Endothelial cell (in vitro differentiated cells): ENCODE measurements at regions not wholly inside any gene's neighbourhood (a gene's known extent, or its start where the extent isn't known, plus 50 kb on each side); places are given as distances from the start of the nearest gene placed in this dataset.

Experiments used
- DNase-seq: peaks from one replicate; pipeline ENCODE4 v3.0.0; 2021; ENCODE audit warnings: low spot score
- H3K27ac Mint-ChIP-seq: one replicate; pipeline ENCODE4 v1.8.0; 2021; ENCODE audit warnings: mixed read lengths, inconsistent platforms; ENCODE audit not compliant: unreplicated experiment
- H3K27me3 Mint-ChIP-seq: one replicate; pipeline ENCODE4 v1.8.0; 2021; ENCODE audit warnings: mild to moderate bottlenecking, moderate library complexity, mixed read lengths, inconsistent platforms; ENCODE audit not compliant: unreplicated experiment
- H3K36me3 Mint-ChIP-seq: one replicate; pipeline ENCODE4 v1.8.0; 2021; ENCODE audit warnings: mild to moderate bottlenecking, low read depth, mixed read lengths, inconsistent platforms; ENCODE audit not compliant: unreplicated experiment
- H3K4me1 Mint-ChIP-seq: one replicate; pipeline ENCODE4 v1.8.0; 2021; ENCODE audit warnings: mild to moderate bottlenecking, mixed read lengths, inconsistent platforms; ENCODE audit not compliant: unreplicated experiment
- H3K4me3 Mint-ChIP-seq: one replicate; pipeline ENCODE4 v1.8.0; 2021; ENCODE audit warnings: mild to moderate bottlenecking, mixed read lengths, inconsistent platforms; ENCODE audit not compliant: unreplicated experiment
- H3K9me3 Mint-ChIP-seq: one replicate; pipeline ENCODE4 v1.8.0; 2021; ENCODE audit warnings: mixed read lengths, inconsistent platforms; ENCODE audit not compliant: unreplicated experiment
- TF ChIP-seq, protein P1 (sequence below): fragments of 200-600 bp; sonication (generic); IDR thresholded peaks from one replicate; pipeline ENCODE4 v1.5.0; 2021; ENCODE audit warnings: antibody characterized with exemption; ENCODE audit not compliant: unreplicated experiment

DNA sequence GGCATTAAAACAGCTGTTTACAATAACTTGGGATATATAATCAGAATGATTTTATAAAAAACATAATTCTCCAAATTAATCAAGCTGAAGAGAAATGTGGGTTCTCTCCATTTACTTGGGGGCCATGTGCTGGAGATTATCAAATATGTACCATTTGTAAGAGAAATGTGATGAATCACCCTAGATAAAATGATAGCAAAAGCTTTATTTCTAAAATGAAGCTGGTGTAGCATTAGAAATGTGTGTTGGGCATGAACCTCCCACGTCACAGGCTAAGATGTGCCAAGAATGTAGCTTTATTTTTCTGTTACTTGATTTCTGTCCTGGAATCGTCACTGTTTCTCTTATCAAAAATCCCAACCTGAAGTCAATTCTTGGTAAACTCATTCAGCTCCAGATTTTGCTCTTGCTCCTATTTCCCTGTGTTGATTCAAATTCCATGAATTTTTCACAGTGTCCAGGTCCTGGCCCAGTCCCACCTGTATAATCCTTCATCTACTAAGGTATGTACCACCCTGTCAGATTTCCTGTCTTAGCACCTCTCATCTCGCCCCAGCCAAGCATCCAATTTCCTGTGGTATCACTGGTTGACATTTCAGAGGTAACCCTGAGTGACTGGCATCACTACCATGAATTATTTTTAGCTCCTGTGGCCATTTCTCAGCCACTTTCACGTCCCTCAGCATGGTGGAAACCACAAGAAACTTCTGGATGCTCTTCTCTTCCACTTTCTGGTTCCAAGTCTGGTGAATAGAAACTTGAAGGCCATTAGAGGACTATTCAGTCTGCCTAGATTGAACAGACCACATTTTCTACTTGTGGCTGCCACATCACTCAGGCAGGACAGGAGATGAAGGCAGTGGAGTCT, 103.6 kb upstream of the FLRT2 start:
- TF ChIP-seq, protein P1, sequence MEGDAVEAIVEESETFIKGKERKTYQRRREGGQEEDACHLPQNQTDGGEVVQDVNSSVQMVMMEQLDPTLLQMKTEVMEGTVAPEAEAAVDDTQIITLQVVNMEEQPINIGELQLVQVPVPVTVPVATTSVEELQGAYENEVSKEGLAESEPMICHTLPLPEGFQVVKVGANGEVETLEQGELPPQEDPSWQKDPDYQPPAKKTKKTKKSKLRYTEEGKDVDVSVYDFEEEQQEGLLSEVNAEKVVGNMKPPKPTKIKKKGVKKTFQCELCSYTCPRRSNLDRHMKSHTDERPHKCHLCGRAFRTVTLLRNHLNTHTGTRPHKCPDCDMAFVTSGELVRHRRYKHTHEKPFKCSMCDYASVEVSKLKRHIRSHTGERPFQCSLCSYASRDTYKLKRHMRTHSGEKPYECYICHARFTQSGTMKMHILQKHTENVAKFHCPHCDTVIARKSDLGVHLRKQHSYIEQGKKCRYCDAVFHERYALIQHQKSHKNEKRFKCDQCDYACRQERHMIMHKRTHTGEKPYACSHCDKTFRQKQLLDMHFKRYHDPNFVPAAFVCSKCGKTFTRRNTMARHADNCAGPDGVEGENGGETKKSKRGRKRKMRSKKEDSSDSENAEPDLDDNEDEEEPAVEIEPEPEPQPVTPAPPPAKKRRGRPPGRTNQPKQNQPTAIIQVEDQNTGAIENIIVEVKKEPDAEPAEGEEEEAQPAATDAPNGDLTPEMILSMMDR: no peak
- H3K4me1 Mint-ChIP-seq: no peaks in the 10 kb centered on the region
- H3K9me3 Mint-ChIP-seq: no peaks in the 10 kb centered on the region
- no peak for DNase-seq
- H3K27me3 Mint-ChIP-seq: no peaks in the 10 kb centered on the region
- H3K4me3 Mint-ChIP-seq: no peak overlapping the region
- no peak overlapping the region for H3K27ac Mint-ChIP-seq
- no peaks in the 10 kb centered on the region for H3K36me3 Mint-ChIP-seq

DNA sequence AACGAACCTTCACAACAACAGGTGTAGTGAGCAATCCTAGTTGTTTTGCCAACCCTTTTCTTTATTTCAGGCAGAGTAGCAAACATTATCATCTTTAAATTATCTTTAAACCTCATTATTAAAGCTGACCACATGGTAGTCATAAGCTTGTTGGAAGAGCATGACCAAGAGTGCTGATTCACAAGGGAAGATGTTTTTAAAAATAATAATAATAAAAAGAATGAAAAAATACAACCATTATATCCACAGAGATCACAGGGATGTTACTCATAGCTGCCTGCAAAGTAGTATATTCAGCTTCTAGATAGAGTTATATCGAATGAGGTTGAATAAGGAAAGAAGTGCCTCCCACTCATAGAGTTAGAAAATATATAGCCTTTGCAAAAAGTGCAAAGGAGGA, 101.0 kb upstream of the FLRT2 start:
- H3K27ac Mint-ChIP-seq: no peak overlapping the region
- H3K4me3 Mint-ChIP-seq: no peak overlapping the region
- no peak for DNase-seq
- no peaks in the 10 kb centered on the region for H3K36me3 Mint-ChIP-seq
- no peaks in the 10 kb centered on the region for H3K4me1 Mint-ChIP-seq
- H3K9me3 Mint-ChIP-seq: no peaks in the 10 kb centered on the region
- TF ChIP-seq, protein P1: no peak
- no peaks in the 10 kb centered on the region for H3K27me3 Mint-ChIP-seq

DNA sequence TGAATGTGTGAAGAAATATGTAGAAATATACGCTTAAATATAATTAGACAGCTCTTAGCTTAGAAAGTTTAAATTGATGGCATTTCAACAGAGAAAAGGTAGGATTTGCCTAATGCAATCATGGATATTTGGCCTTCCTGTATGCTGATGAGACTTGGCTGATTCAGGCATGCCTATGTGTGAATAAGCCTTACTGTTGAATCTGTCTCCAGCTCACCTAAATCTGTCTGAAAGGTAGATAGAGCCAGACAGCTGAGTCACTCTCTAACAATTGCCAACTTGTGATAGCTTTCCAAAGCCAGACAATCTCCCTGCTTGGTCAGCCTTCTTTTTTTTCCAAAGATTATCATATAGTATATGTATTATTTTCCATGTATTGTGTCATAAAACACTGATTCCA, 92.8 kb upstream of the FLRT2 start:
- H3K9me3 Mint-ChIP-seq: no peaks in the 10 kb centered on the region
- H3K4me1 Mint-ChIP-seq: no peaks in the 10 kb centered on the region
- no peak overlapping the region for H3K27ac Mint-ChIP-seq
- TF ChIP-seq, protein P1: no peak
- H3K4me3 Mint-ChIP-seq: no peak overlapping the region
- no peaks in the 10 kb centered on the region for H3K27me3 Mint-ChIP-seq
- H3K36me3 Mint-ChIP-seq: no peaks in the 10 kb centered on the region
- DNase-seq: no peak

DNA sequence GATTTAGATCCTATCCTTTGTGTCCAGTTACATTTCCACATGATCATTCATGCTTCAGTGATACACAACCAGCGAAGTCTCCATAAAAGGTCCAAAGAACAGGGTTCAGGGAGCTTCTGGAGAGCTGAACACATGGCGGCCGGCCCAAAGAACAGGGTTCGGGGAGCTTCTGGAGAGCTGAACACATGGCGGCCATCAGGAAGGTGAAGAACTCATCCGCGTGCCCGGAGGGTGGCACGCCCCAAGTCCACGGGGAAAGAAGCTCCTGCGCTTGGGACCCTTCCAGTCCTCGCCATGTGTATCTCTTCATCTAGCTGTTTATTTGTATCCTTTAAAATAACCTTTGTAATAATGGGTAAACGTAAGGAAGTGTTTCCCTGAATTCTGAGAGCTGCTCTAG, 91.9 kb upstream of the FLRT2 start:
- Mint-ChIP-seq H3K4me3 (no peak overlapping the region), H3K9me3 (no peaks in the 10 kb centered on the region), H3K4me1 (no peaks in the 10 kb centered on the region), H3K27ac (no peak overlapping the region), H3K36me3 (no peaks in the 10 kb centered on the region), H3K27me3 (no peaks in the 10 kb centered on the region)
- no peak for DNase-seq
- TF ChIP-seq, protein P1: no peak

DNA sequence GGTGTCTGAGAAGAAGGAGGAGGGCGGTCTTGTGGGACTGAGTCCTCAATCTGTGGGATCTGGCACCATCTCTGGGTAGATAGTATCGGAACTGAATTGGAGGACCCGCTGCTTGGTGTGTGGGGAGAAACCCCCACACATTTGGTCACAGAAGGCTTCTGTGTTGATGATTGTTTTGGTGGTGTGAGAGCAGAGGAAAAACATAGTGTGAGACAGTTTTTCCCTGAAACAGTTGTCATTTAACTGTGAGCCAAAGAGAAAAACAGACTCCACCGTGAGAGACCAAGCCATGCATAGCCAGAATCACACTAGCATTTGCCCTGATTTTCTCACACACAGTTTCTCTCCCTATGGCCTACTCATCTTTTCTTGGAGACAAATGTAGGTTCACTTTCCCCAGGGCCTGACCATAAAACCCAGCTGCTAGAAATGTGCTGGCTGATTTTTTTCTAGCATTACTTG, 91.4 kb upstream of the FLRT2 start:
- Mint-ChIP-seq H3K36me3 (no peaks in the 10 kb centered on the region), H3K4me3 (no peak overlapping the region), H3K9me3 (no peaks in the 10 kb centered on the region), H3K4me1 (no peaks in the 10 kb centered on the region), H3K27me3 (no peaks in the 10 kb centered on the region), H3K27ac (no peak overlapping the region)
- no peak for DNase-seq
- TF ChIP-seq, protein P1: no peak
